DMS153 (cell line): ENCODE measurements at regions not wholly inside any gene's neighbourhood (a gene's known extent, or its start where the extent isn't known, plus 50 kb on each side); places are given as distances from the start of the nearest gene placed in this dataset.

Experiments
- DNase-seq: peaks from one replicate; lab custom pipeline; 2025; lab: John Stamatoyannopoulos, UW

GRCh38 chr3:22606461-22606860 is 596.7 kb upstream of the UBE2E2 start:
- DNase-seq = no peak

GRCh38 chr3:22606938-22607337 is 596.2 kb upstream of the UBE2E2 start:
- no peak for DNase-seq

DNA sequence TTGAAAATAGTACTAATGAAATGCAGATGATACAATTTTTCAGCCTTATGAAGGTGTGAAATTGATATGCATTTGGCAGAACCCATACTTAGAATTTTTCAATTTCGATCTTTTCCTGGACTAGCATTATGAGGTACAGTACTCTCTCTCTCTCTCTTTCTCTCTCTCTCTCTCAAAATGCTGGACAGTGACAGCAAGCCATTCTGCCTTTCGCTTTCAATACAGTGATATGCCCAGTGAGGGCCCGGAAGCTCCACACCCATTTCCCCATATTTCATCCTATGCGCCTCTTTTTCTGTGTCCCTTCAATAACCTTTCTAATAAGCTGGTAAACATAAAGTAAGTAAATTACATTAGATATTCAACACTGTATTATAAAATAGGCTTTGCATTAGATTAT is 595.0 kb upstream of the UBE2E2 start:
- no peak for DNase-seq

DNA sequence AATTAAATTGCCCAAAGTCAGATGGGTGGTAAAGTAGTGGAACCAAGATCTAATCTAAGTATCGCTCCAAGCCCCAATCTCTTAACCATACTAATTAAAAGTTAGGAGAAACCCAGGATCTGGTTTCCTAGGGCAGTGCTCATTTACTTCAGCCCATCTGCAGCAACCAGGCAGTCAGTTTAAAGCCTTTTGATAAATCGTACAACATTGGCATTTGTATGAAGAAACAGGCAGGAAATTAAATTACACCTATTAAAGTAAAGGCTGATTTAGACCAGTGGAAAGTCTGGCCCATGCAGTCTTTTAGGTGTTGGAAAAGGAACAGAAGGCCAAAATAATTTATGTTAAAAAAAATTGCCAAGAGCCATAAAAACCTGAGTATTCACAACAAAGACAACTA is 594.4 kb upstream of the UBE2E2 start:
- DNase-seq = no peak

GRCh38 chr3:22609139-22609538 is 594.0 kb upstream of the UBE2E2 start:
- no peak for DNase-seq

- DNase-seq = no peak
These were observed 590.2 kb upstream of the UBE2E2 start for GRCh38 chr3:22612927-22613326.

- no peak for DNase-seq
These were observed 587.3 kb upstream of the UBE2E2 start for GRCh38 chr3:22615790-22616189.

GRCh38 chr3:22617372-22617771 is 585.8 kb upstream of the UBE2E2 start:
- no peak for DNase-seq

GRCh38 chr3:22620498-22620897 is 582.6 kb upstream of the UBE2E2 start:
- no peak for DNase-seq

- no peak for DNase-seq
These were observed 581.8 kb upstream of the UBE2E2 start for GRCh38 chr3:22621205-22621809.

GRCh38 chr3:22627993-22628499 is 575.1 kb upstream of the UBE2E2 start:
- no peak for DNase-seq

- no peak for DNase-seq
These were observed 570.6 kb upstream of the UBE2E2 start for GRCh38 chr3:22632536-22632935.

DNA sequence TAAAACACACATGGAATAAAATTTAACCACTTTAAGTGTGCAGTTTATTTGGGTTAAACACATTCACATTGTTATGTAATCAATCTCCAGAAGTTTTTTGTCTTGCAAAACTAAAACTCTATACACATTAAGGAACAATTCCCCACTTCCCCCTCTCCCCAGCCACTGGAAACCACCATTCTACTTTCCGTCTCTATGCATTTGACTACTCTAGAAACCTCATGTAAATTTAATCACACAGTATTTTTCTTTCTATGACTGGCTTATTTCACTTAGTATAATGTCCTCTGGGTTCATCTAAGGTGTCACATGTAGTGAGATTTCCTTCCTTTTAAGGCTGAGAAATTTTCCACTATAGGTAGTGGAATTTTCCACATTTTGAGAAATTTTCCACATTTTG is 568.7 kb upstream of the UBE2E2 start:
- DNase-seq = no peak

DNA sequence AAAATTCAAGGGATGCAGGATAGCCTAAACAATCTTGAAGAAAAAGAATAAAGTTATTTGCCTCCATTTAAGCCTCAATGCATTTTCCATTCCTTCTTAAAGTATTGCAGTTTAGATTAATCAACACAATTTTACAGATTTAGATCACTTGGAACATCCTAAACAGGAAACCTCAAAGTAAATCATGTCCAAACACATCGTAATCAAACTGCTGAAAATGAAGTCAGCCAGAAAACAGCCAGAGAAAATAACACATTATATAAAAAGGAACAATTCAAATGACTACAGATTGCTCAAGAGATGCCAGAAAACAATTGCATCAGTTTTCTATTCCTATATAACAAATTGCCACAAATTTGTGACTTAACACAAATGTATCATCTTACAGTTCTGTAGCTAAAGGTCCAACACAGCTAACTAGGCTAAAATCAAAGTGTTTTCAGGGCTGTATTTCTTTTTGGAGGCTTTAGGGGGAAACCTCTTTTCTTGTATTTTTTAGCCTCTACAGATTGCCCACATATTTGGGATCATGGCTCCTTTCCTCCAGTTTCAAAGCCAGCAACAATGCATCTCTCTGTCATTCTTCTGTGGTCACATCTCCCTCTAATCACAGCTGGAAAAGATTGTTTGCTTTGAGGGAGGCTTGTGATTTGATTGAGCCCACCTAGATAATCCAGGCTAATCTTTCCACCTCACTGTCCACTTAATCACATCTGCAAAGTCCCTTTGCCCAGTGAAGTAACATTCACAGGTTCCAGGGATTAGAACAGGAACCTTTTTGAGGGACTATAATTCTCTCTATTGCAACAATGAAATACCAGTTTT is 543.3 kb upstream of the UBE2E2 start:
- no peak for DNase-seq

- DNase-seq = no peak
These were observed 542.5 kb upstream of the UBE2E2 start for GRCh38 chr3:22660606-22661005.

DNA sequence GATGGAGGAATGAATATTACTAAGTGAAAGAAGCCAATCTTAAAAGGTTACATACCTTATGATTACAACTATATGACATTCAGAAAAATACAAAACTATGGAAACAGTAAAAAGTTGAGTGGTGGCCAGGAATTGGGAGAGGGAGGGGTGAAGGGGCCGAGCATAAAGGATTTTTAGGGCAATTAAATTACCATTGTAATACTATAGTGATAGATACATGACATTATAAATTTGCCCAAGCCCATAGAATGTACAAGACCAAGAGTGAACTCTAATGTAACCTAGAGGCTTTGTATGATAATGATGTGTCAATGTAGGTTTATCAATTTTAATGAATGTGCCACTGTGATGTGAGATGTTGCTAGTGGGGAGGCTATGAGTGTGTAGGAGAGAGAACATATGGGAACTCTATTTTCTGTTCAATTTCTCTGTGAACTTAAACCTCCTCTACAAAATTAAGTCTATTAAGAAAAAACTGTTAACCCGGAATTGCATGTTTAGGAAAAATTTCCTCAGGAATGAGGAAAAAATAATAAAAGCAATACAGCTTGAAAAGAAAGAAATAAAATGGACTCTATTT is 541.9 kb upstream of the UBE2E2 start:
- no peak for DNase-seq

DNA sequence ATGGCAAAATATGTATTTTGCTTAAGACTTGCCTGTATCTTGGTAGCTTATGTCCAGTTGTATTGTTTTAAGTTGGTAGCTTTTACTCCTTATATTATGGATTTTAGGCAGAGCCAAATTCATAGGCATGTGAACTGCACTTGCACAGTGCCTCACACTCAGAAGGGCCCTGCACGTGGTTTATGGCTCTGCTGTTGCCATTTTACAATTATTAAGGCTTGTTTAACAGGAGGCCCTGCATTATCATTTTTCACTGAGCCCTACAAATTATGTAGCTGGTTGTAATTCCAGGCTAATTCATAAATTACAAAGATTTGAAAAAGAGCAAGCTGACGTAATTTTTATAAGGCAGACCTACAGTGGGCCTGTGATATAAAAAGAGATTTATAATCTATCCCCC is 537.6 kb upstream of the UBE2E2 start:
- no peak for DNase-seq

DNA sequence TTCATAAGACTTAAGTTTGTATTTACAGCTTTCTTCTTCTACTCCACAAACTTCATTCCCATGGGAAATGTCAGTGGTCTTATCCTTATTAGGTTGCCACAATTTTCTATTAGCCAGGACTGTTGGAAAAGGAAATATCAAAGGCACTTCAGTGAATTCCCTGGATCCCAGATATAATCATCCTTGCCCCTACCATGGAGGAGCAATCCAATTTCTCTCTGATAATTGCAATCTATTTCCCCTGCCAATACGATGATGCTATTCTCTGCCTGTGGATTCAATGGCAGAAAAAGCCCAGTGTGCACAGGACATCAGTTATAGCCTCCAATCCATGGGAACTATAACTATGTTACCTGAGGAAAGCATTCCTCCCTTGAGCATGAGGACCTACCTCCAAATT is 536.4 kb upstream of the UBE2E2 start:
- no peak for DNase-seq

- DNase-seq = no peak
These were observed 531.3 kb upstream of the UBE2E2 start for GRCh38 chr3:22671848-22672247.

DNA sequence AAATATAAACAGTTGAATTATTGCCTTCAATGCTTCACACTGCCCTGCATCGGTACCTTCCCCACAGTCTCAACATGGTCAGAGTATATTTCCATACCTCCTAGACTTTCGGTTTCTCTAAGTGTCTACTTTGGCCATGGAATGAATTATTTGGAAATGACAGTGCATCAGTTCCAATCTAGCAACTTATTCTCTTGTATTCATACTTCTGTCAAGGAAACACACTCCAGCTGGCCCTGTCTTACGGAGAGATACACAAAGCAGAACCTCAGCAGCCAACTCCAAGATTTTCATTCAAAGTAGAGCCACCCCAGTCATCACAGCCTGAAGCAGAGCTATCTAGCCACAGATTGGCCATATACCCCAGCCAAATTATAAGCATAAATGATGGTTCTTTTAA is 518.4 kb upstream of the UBE2E2 start:
- DNase-seq = no peak

- DNase-seq = no peak
These were observed 517.5 kb upstream of the UBE2E2 start for GRCh38 chr3:22685597-22685996.

GRCh38 chr3:22691407-22691806 is 511.7 kb upstream of the UBE2E2 start:
- DNase-seq = no peak
